ENCODE measurements at regions not wholly inside any gene's neighbourhood (a gene's known extent, or its start where the extent isn't known, plus 50 kb on each side); places are given as distances from the start of the nearest gene placed in this dataset.

GRCh38 chr12:90485560-90485959, 469.4 kb downstream of the CCER1 start:
- TF ChIP-seq CTCF (IDR thresholded peaks at IDR 0.05 in 8 of 11, conservative IDR thresholded peaks at IDR 0.05 in 3 of 11), result no peak
- no peak for TF ChIP-seq POLR2AphosphoS5 (IDR thresholded peaks at IDR 0.05)
- no peak for TF ChIP-seq POLR2A (IDR thresholded peaks at IDR 0.05)

Measured in spleen (tissue), 7 donors.